H9 (cell line): ENCODE measurements at regions not wholly inside any gene's neighbourhood (a gene's known extent, or its start where the extent isn't known, plus 50 kb on each side); places are given as distances from the start of the nearest gene placed in this dataset.

ENCODE experiments used
- DNase-seq: peaks from one replicate; pipeline ENCODE4 v3.0.0-alpha.2; 2017
- H2AFZ ChIP-seq: one replicate; pipeline ENCODE4 v1.6.1; 2013; ENCODE audit warnings: mild to moderate bottlenecking, low read length, control low read depth, moderate library complexity
- H2AK5ac ChIP-seq: 2 replicates; pipeline ENCODE4 v1.6.1; 2013; ENCODE audit warnings: low read length, control low read depth, mixed read lengths; ENCODE audit not compliant: insufficient read length
- H2BK120ac ChIP-seq: one replicate; pipeline ENCODE4 v1.6.1; 2013; ENCODE audit warnings: low read depth, mild to moderate bottlenecking, low read length, control low read depth, inconsistent platforms; ENCODE audit not compliant: poor library complexity, severe bottlenecking
- H2BK12ac ChIP-seq: 2 replicates; pipeline ENCODE4 v1.6.1; 2013; ENCODE audit warnings: low read length, control low read depth, mixed read lengths, low read depth; ENCODE audit not compliant: insufficient read length
- H2BK15ac ChIP-seq: 2 replicates; pipeline ENCODE4 v1.6.1; 2013; ENCODE audit warnings: low read depth, low read length, control low read depth
- H2BK20ac ChIP-seq: one replicate; pipeline ENCODE4 v1.6.1; 2013; ENCODE audit warnings: low read depth, mild to moderate bottlenecking, low read length, control low read depth, inconsistent platforms; ENCODE audit not compliant: poor library complexity, severe bottlenecking
- H2BK5ac ChIP-seq: 2 replicates; pipeline ENCODE4 v1.6.1; 2013; ENCODE audit warnings: low read length, control low read depth, mixed read lengths; ENCODE audit not compliant: insufficient read length
- H3K14ac ChIP-seq: 2 replicates; pipeline ENCODE4 v1.6.1; 2013; ENCODE audit warnings: low read length, control low read depth; ENCODE audit not compliant: insufficient read depth
- H3K18ac ChIP-seq: 2 replicates; pipeline ENCODE4 v1.6.1; 2013; ENCODE audit warnings: low read depth, mild to moderate bottlenecking, mixed read lengths, low read length, control low read depth; ENCODE audit not compliant: insufficient read length
- H3K23ac ChIP-seq: 2 replicates; pipeline ENCODE4 v1.6.1; 2013; ENCODE audit warnings: low read length, control low read depth, mixed read lengths, low read depth; ENCODE audit not compliant: insufficient read length
- H3K23me2 ChIP-seq: 2 replicates; pipeline ENCODE4 v1.6.1; 2013; ENCODE audit warnings: low read depth, mild to moderate bottlenecking, mixed read lengths, low read length, control low read depth; ENCODE audit not compliant: insufficient read length, poor library complexity, severe bottlenecking
- H3K27ac ChIP-seq: 2 replicates; pipeline ENCODE4 v1.5.1; 2013; ENCODE audit warnings: low read length, control low read depth, mixed read lengths, low read depth; ENCODE audit not compliant: insufficient read length
- H3K27me3 ChIP-seq: 2 replicates; pipeline ENCODE4 v1.6.1; 2013; ENCODE audit warnings: low read length, control low read depth, inconsistent platforms; ENCODE audit not compliant: insufficient read depth
- H3K4ac ChIP-seq: 2 replicates; pipeline ENCODE4 v1.6.1; 2013; ENCODE audit warnings: low read depth, mild to moderate bottlenecking, control low read depth, inconsistent platforms, low read length, moderate library complexity
- H3K4me1 ChIP-seq: 2 replicates; pipeline ENCODE4 v1.6.1; 2013; ENCODE audit warnings: low read length, control low read depth, inconsistent platforms; ENCODE audit not compliant: insufficient read depth
- H3K4me2 ChIP-seq: 2 replicates; pipeline ENCODE4 v1.6.1; 2013; ENCODE audit warnings: low read length, control low read depth, mixed read lengths; ENCODE audit not compliant: insufficient read length, insufficient read depth
- H3K56ac ChIP-seq: 2 replicates; pipeline ENCODE4 v1.6.1; 2013; ENCODE audit warnings: low read depth, mild to moderate bottlenecking, mixed read lengths, low read length, control low read depth; ENCODE audit not compliant: insufficient read length
- H3K79me1 ChIP-seq: 2 replicates; pipeline ENCODE4 v1.6.1; 2013; ENCODE audit warnings: low read depth, mild to moderate bottlenecking, moderate library complexity, low read length, control low read depth, inconsistent platforms; ENCODE audit not compliant: insufficient read depth, poor library complexity, severe bottlenecking
- H3K79me2 ChIP-seq: 2 replicates; pipeline ENCODE4 v1.6.1; 2013; ENCODE audit warnings: low read length, control low read depth, inconsistent platforms; ENCODE audit not compliant: insufficient read depth
- H3K9ac ChIP-seq: 2 replicates; pipeline ENCODE4 v1.6.1; 2013; ENCODE audit warnings: low read length, control low read depth, mixed read lengths; ENCODE audit not compliant: insufficient read length; ENCODE audit errors: extremely low read depth
- H3K9me3 ChIP-seq: one replicate; pipeline ENCODE4 v1.6.1; 2013; ENCODE audit warnings: low read depth, low read length, inconsistent platforms; ENCODE audit not compliant: control insufficient read depth
- H3T11ph ChIP-seq: one replicate; pipeline ENCODE4 v1.6.1; 2013; ENCODE audit warnings: mild to moderate bottlenecking, low read length, control low read depth, inconsistent platforms
- H4K20me1 ChIP-seq: one replicate; pipeline ENCODE4 v1.6.1; 2013; ENCODE audit not compliant: control insufficient read depth, insufficient read length, insufficient read depth
- H4K5ac ChIP-seq: 2 replicates; pipeline ENCODE4 v1.6.1; 2013; ENCODE audit warnings: low read depth, mild to moderate bottlenecking, mixed read lengths, low read length, control low read depth; ENCODE audit not compliant: insufficient read length
- H4K8ac ChIP-seq: replicated peaks from 2 replicates; pipeline ENCODE4 v1.6.1; 2013; ENCODE audit warnings: low read length, control low read depth, mixed read lengths, low read depth; ENCODE audit not compliant: insufficient read length
- H4K91ac ChIP-seq: 2 replicates; pipeline ENCODE4 v1.6.1; 2013; ENCODE audit warnings: low read depth, mild to moderate bottlenecking, moderate library complexity, mixed read lengths, low read length, control low read depth; ENCODE audit not compliant: insufficient read length
- H3K27ac Mint-ChIP-seq, 3 experiments: 2 replicates in 2 of 3; 3 replicates in 1 of 3; pipeline ENCODE4 v1.8.0; 2020 to 2021; ENCODE audit warnings: mixed read lengths in 3 of 3, mild to moderate bottlenecking in 1 of 3, moderate library complexity in 1 of 3
- H3K27me3 Mint-ChIP-seq: 2 replicates; pipeline ENCODE4 v1.8.0; 2021; ENCODE audit warnings: low read depth, mild to moderate bottlenecking, moderate library complexity, mixed read lengths
- H3K36me3 Mint-ChIP-seq, 3 experiments: 2 replicates in 2 of 3; 3 replicates in 1 of 3; pipeline ENCODE4 v1.8.0; 2020 to 2021; ENCODE audit warnings: low read depth in 3 of 3, mixed read lengths in 3 of 3; ENCODE audit not compliant: insufficient read depth in 1 of 3
- H3K4me1 Mint-ChIP-seq, 2 experiments: 2 replicates each; pipeline ENCODE4 v1.8.0; 2020; ENCODE audit warnings: mixed read lengths in 2 of 2
- H3K4me3 Mint-ChIP-seq, 2 experiments: 2 replicates in 1 of 2; 3 replicates in 1 of 2; pipeline ENCODE4 v1.8.0; 2020 to 2021; ENCODE audit warnings: mild to moderate bottlenecking in 2 of 2, mixed read lengths in 2 of 2, moderate library complexity in 1 of 2
- H3K9me3 Mint-ChIP-seq, 2 experiments: 2 replicates in 1 of 2; 3 replicates in 1 of 2; pipeline ENCODE4 v1.8.0; 2020; ENCODE audit warnings: mild to moderate bottlenecking in 2 of 2, mixed read lengths in 2 of 2, moderate library complexity in 1 of 2
- CTCF ChIP-seq: fragments of 200-600 bp; sonication (generic); conservative IDR thresholded peaks from 3 replicates; pipeline ENCODE4 v1.8.0; 2021; ENCODE audit warnings: antibody characterized with exemption, mild to moderate bottlenecking
- WGBS: extraction: QIAGEN DNeasy Blood & Tissue Kit; methylation state at CpG from one replicate; pipeline ENCODE4 v1.1.7; 2013; ENCODE audit warnings: missing lambda C conversion rate, low lambda C conversion rate, mixed read lengths; ENCODE audit not compliant: insufficient read length; ENCODE audit errors: extremely low coverage; 5-methylcytosine and 5-hydroxymethylcytosine counted together

GRCh38 chr12:76942267-76942666, 63.4 kb upstream of the CSRP2 start:
- H4K91ac ChIP-seq = no peak overlapping the region
- no peaks in the 10 kb centered on the region for H3K79me1 ChIP-seq
- no peaks in the 10 kb centered on the region for H3K36me3 Mint-ChIP-seq
- H3K27me3 ChIP-seq = no peaks in the 10 kb centered on the region
- no peak overlapping the region for H2BK20ac ChIP-seq
- H3K9ac ChIP-seq = no peak overlapping the region
- H3K4me1 ChIP-seq = no peaks in the 10 kb centered on the region; the same call in 1 of the 2 replicates
- no peaks in the 10 kb centered on the region for H3K9me3 ChIP-seq
- no peak overlapping the region for H2BK120ac ChIP-seq
- H3K56ac ChIP-seq = no peak overlapping the region
- no peak overlapping the region for H3K14ac ChIP-seq
- no peaks in the 10 kb centered on the region for H3K79me2 ChIP-seq
- H3T11ph ChIP-seq = no peak overlapping the region
- no peak overlapping the region for H2AFZ ChIP-seq
- no peak overlapping the region for H3K4me3 Mint-ChIP-seq
- H4K20me1 ChIP-seq = no peaks in the 10 kb centered on the region
- H3K4me2 ChIP-seq = no peak overlapping the region
- no peak overlapping the region for H3K23ac ChIP-seq
- H4K8ac ChIP-seq = no peak overlapping the region
- no peak overlapping the region for H3K27ac ChIP-seq
- H4K5ac ChIP-seq = no peak overlapping the region
- H3K4ac ChIP-seq = no peak overlapping the region
- H3K9me3 Mint-ChIP-seq = no peaks in the 10 kb centered on the region
- no peaks in the 10 kb centered on the region for H3K27me3 Mint-ChIP-seq
- no peak overlapping the region for H2BK5ac ChIP-seq
- peaks cover 2 to 6% of the 10 kb centered on the region in 2 experiments; a peak in 2 of 4 replicates for H3K4me1 Mint-ChIP-seq
- H3K23me2 ChIP-seq = no peaks in the 10 kb centered on the region
- H2BK12ac ChIP-seq = no peak overlapping the region
- DNase-seq = no peak
- no peak overlapping the region for H2AK5ac ChIP-seq
- H3K18ac ChIP-seq = no peak overlapping the region
- TF ChIP-seq CTCF = no peak
- no peak overlapping the region for H3K27ac Mint-ChIP-seq
- no CpG with 5 or more reads among the region's 1 CpG for WGBS
- no peak overlapping the region for H2BK15ac ChIP-seq
